ENCODE measurements at regions not wholly inside any gene's neighbourhood (a gene's known extent, or its start where the extent isn't known, plus 50 kb on each side); places are given as distances from the start of the nearest gene placed in this dataset.
A peak's percentile ranks its signal among the peaks of the same experiment; 100 is the strongest.

DNA sequence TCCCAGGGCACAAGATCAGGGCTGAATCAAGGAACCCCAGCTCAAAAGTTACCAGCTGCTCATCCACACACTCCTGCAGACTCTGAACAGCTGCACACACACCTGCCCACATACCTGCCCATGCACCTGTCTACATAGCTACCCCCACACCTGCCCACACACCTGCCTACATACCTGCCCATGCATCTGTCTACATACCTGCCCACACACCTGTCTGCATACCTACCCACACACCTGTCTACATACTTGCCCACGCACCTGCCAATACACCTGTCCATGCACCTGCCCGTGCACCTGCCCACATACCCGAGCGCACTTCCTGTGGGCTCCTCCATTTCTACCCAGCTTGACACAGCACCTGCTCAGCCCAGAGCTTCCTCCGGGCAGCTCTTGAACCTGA lies 122.8 kb upstream of the AGAP1 start:
- DNase-seq = no peak

DNA sequence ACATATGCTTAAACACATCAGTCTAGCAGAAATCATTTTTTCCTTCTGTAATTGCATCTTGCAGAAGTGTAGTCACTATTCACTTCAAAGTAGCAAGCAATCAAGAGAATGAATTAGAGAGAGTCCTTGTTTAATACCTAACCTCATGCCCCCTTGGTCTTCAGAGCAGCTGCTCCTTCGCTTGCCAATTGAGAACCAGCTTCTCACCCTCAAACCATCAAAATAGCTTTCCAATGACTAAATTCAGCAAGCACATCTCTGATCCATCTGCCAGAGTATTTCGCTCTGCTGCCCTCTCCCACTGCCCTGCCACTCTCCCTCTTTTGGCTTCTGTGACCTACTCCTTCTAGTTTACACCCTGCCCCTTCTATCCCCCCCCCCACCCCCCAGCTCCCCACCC lies 120.7 kb upstream of the AGAP1 start:
- no peak for DNase-seq

DNA sequence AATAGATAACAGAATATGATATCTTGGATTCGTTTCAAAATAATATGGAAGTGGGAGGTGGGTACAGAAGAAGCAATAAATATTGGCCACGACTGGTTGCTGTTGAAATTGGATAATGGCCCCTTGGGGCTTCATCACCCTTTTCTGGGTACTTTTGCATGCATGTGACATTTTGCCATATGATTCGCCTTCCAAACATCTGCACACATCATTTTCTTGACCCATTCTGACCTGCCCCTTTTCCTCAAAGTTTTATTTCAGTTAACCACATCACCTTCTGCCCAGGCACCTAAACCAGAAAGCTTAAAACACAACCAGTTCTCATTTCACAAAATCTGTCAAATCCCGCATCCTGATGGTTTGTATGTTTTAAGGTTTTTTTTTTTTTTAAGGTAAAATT lies 116.7 kb upstream of the AGAP1 start:
- no peak for DNase-seq

DNA sequence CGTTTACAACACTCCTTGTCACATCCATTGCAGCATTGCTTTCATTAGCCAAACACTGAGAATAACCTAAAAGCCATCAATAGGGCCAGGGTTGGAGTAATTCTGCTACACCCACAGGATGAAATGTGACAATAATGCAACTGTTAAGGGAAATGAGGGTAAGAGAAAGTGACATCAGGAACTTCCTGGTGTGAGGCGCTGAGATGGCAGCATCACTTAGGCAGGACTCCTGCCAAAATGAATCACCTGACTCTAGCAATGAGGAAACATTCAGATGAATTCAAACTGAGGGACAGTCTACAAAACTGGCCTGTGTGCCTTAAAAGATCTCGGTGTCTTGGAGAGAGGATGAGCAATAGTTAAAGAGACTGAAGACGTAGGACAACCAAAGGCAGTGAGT lies 115.6 kb upstream of the AGAP1 start:
- no peak for DNase-seq

DNA sequence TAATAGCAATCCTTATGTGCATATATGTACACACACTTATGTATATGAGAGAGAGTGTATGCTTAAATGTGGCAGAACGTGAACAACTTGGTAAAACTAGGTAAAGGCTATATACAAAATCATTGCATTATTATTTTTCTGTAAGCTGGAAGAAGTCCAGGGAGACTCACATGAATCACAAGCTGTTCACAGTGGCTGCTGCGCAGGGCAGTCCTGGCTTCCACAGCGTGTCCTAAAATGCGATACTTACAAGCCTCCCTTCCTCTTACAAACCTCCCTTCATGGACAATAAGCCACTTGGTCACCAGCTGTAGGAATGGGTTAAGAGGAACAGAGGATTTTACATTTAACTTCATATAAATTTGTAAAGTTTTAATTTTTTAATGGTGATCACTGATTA lies 114.9 kb upstream of the AGAP1 start:
- no peak for DNase-seq

DNA sequence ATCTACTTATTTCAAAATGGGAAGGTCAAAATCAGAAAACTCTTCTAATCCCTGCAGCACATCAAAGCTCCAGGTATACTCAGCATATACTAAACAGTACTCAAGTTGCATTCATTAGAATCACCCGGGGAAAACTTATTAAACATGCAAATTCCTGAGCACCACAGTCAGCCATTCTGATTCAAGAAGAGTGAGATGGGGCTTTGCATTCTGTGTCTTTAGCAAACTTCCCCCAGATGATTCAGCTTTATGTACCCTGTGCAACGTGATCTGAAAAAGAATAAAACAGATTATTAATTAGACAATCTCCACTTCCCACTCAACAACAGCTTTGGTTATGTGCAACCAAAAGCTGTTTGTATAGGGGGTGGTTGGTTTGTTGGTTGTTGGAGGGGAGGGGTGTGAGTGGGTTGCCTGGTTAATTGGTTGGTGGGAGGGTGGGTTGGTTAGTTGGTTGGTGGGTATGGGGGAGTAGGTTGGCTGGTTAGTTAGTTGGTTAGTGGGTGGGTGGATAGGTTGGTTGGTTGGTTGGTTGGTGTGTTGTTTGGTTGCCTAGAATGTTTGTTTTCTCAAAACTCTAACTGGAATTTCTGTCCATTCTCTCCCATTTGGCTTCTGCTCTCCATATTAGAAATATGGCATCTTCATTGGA lies 112.5 kb upstream of the AGAP1 start:
- DNase-seq = no peak

DNA sequence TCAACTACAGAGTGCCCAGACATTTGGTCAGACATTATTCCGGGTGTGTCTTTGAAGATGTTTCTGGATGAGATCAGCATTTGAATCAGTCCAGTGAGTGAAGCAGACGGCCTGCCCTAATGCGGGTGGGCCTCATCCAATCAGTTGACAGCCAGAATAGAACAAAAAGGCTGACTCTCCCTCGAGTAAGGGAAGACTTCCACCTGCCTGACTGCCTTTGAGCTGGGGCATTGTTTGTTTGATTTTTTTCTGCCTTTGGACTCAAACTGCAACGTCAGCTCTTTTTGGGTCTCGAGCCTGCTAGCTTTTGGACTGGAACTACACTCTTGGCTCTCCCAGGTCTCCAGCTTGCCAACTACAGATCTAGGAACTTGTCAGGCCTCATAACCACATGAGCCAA lies 111.7 kb upstream of the AGAP1 start:
- no peak for DNase-seq

DNA sequence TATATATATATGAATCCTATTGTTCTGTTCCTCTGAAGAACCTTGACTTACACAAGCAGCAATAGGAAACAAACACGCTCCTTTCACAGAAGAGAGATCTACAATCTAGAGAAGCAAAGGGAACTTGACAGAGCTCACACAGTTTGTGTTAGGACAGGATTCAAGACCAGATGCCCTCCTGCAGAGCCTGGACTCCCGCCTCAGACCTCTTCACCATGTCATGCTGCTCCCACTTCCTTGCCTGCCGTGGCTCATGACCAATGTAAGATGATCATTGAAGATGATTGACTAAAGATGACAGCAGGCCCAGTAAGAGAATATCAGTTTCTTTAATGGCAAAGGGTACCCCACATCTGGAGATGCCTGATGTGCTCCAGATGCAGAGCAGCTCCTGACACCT lies 111.2 kb upstream of the AGAP1 start:
- no peak for DNase-seq

DNA sequence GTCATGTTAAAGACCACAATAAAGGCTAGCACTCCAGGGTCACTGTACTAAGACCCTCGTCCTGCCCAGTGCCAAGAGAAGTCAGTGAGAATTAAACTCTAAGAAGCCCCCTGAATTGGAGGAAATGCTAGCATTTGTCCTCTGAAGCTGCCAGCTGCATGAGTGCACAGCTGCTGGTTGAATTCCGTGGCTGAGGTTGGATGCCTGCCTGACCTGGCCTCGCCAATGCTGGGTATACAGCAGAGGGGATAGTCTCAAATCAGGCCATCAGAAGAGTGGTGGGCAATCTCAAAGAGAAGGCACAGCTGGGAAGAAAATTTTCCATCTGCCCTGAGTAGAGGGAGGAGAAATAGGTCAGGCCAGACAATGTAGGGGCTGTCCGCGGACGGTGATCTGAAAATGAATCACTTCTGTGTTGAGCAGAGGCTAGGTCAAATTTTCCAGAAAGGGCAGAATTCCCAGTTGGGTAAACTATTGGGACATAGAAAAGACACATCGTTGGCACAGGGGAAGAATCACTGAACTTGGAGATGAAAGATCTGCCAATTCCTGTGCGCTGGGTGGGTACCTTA lies 110.5 kb upstream of the AGAP1 start:
- no peak for DNase-seq

DNA sequence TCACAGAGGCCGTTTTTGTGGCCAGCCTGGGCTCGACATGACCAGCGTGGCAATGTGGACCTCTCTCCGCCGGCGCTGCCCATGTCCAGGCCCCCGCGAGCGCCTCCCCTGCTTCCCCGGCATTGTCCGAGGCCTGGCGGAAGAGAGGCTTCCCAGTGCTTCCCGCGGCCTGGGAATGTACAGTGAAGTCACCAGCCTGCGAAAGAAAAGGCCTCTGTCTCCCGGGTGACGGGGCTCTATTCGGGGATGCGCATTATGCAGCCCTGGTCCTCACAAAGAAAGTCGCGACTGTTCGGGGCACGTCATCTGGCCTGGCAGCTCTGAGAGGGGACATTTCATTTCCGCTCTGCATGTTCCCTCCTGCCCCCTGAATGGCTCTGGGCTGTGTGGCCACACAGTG lies 109.2 kb upstream of the AGAP1 start:
- DNase-seq = no peak

DNA sequence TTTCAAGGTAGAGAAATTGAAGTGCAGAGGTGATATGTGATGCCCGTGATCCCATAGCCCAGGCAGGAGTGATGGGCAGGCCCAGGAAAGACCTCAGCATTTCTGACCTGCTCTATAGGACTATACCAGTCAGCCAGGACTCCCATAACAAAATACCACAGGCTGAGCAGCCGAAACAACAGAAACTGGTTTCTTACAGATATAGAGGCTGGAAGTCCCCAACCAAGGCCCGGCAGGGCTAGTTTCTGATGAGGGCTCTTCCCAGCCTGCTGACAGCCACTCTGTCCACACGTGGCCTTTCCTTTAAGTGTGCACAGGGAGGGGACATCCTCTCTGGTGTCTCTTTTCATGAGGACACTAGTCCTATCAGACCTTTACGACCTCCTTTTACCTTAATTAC lies 104.2 kb upstream of the AGAP1 start:
- DNase-seq = no peak

DNA sequence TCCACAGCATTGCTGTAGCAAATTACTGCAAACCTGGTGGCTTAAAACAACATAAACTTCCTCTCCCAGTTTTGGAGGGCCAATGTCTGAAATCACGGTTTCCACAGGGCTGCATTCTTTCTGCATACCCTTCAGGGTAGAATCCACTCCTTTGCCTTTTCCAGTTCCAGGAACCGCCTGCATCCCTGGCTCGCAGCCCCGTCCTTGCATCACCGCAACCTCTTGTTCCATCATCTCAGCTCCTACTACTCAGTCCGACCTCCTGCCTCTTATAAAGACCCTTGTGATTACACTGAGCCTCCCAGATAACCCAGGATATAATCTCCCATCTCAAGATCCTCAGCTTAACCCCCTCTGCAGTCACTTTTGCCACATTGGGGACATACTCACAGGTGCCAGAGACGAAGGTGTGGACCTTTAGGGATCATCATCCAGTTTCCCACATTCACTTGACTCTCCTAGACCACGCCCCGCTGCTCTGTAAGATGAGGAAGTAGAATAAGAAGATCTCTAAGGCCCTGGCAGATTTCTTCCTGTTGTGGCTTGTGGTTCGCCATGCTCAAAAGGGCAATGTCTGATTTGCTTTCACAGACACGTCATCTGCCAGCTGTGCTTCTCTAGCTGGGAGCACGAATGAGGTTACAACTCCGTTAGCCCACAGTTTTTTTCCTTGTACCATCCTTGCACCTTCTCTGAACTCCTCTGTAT lies 103.6 kb upstream of the AGAP1 start:
- peak; percentile 35 for DNase-seq

DNA sequence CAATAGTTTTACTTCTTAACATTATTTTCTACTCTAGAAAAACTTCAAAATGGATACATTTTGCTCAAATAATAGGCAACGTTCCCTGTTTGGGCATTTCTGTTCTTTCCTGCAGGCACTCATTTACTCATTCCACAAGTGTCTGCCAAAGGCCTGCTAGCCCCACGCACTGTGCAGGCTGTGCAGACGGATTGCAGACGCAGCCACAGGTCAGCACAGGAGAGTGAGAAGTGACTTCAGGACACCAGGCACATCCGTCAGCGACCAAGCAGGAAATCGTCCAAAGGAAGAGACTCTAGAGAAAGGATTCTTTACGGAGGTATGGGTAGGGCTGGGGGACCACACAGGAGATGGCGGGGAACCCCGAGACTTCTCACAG lies 103.0 kb upstream of the AGAP1 start:
- DNase-seq = no peak

DNA sequence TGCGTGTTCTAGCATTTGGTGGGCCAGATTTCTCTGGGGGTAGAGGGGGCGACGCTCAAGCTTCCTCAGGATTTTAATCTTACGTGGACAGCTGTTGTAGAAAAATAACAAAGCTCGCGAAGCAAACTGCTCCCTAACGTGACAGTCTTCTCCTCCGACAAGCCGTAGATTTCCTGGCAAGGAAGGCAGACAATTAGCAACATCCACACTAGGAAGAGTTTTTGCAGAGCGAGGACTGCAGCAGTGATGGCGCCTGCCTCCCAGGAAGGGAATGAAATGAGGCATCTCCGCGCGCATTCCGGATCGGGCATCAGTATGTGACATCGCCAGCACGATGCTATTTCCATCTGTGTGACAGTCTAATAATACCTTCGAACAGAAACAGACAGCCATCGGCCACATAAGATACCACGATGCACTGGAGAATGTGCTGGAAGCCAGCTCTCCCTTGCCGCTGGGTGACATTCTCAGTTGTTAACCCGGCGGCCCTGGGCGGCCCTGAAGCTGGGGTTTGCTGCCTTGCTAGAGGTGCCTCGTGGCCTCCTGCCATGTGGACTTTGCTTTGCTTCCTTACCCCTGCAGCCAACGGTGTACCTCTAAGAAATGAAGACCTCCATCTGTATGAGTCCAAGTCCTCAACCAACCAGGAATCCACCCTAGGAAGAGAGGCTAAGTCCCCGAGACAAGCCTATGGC lies 101.8 kb upstream of the AGAP1 start:
- DNase-seq = no peak

DNA sequence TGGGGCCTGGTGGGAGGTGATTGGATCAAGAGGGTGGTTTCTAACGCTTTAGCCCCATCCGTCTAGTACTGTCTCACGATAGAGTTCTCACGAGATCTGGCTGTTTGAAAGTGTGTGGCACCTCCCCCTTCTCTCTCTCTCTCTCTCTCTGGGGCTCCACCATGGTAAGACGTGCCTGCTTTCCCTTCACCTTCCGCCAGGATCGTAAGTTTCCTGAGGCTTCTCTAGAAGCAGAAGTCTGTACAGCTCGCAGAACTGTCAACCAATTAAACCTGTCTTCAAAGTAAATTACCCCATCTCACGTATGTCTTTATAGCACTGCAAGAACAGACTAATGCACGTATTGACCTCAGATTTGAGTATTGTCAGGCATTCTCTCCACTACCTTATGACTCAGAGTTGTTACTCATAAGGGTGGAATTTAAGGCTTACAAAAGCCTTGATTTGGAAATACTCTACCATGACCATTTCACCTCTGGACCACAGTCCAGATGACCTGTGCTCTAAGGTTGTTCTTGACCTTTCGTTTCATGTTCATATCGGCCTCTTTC lies 99.5 kb upstream of the AGAP1 start:
- no peak for DNase-seq

DNA sequence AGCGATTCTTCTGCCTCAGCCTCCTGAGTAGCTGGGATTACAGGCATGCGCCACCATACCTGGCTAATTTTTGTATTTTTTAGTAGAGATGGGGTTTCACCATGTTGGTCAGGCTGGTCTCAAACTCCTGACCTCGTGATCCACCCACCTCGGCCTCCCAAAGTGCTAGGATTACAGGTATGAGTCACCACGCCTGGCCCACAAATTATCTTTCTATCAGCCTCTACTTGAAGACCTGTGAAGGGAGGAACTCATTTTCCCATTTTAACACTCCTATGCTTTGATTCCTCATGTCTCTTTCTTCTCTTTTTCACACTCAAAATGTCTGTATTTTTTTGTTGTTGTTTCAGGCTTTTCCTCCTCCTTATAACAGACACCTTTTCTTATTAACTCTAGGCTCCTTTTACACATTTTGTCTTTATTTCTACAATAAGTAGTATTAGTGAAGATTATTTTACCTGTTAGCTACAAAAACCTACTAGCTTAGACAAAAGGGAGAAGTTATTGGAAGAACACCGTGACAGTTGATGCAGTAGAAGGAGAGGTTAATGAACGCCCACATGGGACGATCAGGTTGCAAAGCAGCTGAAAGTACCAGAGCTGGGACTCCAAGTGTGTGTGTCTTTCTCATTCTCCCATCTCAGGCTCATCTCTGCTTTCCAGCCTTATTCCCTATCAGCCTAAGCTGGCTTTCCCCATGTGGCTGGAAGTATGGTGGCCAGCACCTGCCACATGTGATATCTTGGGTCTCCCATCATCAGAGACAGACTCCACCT lies 97.6 kb upstream of the AGAP1 start:
- DNase-seq = no peak

DNA sequence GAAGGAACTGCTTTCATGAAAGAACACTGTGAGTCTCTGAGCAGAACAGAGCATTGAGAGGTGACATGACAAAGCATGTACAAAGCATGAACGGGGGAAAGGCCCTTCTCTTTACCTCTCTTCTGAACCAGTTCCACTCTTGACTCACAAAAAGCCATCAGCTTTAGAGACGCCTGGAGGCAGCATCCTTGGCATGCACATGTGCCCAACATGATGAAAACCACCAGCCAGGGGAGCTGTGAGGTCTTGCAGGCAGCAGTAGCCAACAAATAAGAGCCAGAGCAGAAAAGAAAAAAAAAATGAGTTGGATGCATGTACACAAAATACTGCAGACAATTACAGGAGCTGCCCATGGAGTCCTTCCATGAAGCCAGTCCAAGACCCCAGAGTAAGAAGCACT lies 95.5 kb upstream of the AGAP1 start:
- DNase-seq = no peak

DNA sequence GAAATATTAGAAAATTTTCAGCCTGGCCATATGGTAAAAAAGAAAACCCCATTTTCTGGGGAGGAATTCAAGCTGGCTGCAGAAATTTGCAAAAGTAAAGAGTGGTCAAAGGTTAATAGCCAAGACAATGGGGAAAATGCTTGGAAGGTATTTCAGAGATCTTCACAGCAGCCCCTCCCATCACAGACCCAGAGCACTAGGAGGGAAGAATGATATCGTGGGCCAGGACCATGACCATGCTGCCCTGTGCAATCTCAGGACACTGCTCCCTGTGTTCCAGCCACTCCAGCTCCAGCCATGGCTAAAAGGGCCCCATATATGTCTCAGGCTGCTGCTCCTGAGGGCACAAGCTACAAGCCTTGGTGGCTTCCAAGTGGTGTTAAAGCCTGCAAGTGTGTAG lies 93.9 kb upstream of the AGAP1 start:
- DNase-seq = no peak

DNA sequence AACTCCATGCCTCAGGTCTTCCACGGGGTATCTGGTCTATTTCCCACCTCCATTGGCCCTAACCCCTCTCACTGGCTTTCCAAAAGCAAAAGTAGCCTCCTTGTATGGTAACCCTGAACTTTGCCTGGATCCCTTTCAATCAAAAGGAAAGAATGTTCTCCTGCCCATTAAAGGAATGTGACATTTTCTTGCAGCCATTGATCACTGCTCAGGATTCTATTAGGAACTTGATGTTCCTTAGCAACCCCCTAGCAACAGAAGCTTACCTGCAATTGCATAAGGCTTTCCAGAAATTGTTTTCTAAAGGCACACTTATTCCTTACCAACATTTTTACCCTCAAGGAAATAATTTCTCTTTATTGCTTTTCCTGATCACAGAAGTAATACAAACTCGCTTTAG lies 91.4 kb upstream of the AGAP1 start:
- no peak for DNase-seq

DNA sequence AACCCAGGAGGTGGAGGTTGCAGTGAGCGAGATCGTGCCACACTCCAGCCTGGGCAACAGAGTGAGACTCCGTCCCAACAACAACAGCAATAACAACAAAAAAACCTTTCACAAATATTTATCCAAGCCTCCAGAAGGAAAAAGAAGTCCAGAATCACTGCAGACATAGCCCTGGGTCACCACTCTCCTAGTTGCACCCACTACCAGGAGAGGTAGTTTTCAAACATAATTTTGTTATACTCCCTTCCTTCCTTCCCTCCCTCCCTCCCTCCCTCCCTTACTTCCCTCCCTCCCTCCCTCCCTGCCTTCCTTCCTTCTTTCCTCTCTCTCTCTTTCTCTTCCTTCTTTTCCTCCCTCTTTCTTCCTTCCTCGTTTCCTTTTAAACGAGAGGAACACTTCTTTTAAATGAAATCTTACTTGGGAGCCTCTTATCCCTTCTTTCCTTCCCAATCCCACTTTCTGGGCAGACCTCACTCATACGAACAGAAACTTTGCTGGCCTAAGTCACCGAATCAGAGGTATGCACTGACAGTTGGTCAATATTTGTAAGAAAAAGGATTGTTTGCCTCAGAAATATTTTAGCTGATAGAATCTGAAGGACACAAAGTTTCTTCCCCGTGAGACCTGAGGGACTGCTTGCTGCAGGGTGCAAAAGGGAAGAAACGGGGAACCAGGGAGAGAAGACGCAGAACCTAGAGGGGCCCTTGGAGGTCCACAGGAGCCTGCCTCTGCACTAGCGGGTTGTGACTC lies 88.1 kb upstream of the AGAP1 start:
- no peak for DNase-seq

DNA sequence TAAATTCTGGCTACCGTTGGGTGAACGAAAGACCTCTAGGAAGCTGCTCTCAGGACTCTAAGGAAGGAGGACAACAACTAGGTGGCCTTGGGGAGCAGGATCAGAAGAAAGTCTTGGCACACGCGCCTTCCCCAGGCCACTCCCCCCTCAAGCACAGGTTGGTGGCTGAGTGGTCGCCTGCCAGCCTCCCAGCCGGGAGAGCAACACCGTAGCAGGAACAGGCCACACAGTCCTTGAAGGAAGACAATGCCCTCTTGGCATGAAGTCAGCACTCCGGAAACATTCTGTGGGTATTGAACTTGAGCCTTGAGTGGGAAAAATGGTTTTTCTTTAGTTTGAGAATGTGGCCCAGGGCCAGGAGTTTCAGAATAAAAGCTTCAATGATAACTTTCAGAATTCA lies 87.4 kb upstream of the AGAP1 start:
- no peak for DNase-seq

DNA sequence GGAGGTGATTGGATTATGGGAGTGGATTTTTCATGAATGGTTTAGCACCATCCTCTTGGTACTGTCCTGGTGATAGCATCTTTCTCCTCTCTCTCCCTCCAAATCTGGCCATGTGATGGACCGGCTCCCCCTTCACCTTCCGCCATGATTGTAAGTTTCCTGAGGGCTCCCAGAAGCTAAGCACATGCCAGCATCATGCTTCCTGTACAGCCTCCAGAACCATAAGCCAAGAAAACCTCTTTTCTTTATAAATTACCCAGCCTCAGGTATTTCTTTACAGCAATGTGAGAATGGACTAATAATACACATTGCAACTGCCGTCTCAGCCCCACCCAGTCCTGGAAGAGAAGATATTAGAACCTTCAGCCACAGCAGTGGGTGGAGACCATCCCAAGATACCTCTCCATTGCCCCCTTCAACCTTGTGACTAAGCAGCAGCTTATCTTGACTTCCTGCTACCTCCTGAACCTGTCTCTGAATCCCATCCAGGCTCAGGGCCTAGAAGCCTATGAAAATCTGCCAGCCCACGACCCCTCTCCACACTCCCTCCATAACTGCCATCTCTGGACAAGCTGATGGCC lies 81.8 kb upstream of the AGAP1 start:
- DNase-seq = no peak
